ENCODE measurements at regions not wholly inside any gene's neighbourhood (a gene's known extent, or its start where the extent isn't known, plus 50 kb on each side); places are given as distances from the start of the nearest gene placed in this dataset.

GRCh38 chr11:71063129-71063528 lies 189.2 kb downstream of the SHANK2 start:
- H3K4me3 ChIP-seq, result no peak overlapping the region
- H3K27ac ChIP-seq, result no peak overlapping the region
- TF ChIP-seq, protein P1, sequence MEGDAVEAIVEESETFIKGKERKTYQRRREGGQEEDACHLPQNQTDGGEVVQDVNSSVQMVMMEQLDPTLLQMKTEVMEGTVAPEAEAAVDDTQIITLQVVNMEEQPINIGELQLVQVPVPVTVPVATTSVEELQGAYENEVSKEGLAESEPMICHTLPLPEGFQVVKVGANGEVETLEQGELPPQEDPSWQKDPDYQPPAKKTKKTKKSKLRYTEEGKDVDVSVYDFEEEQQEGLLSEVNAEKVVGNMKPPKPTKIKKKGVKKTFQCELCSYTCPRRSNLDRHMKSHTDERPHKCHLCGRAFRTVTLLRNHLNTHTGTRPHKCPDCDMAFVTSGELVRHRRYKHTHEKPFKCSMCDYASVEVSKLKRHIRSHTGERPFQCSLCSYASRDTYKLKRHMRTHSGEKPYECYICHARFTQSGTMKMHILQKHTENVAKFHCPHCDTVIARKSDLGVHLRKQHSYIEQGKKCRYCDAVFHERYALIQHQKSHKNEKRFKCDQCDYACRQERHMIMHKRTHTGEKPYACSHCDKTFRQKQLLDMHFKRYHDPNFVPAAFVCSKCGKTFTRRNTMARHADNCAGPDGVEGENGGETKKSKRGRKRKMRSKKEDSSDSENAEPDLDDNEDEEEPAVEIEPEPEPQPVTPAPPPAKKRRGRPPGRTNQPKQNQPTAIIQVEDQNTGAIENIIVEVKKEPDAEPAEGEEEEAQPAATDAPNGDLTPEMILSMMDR (IDR thresholded peaks at IDR 0.05), result no peak
- H3K4me1 ChIP-seq, result no peaks in the 10 kb centered on the region
- DNase-seq (ENCODE audit: low spot score in 2 of 2), result no peak
- H3K9me3 ChIP-seq, result no peaks in the 10 kb centered on the region
- no peaks in the 10 kb centered on the region for H3K36me3 ChIP-seq
- intact Hi-C loops (cut with DNase I), result no loop called here
- H3K27me3 ChIP-seq, result no peaks in the 10 kb centered on the region

DNA sequence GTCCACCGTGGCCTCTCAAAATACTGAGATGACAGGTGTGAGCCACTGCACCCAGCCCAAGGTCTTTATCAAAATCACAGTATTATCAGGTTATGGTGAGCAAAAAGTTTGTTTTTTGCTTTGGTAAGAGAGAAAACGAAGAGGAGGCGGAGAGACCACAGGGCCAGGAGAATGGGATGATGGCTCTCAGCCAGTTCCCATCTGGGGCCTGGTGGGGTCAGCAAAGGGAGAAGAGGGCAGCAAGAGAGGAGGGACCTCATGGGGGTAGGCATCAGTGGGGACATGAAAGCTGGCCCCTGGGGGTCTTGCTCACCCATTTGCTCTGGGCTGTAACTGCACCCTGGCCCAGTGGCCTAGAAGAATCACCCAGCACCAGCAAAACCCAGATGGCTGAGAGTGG lies 190.2 kb downstream of the SHANK2 start:
- intact Hi-C loops (cut with DNase I), result no loop called here
- H3K36me3 ChIP-seq, result no peaks in the 10 kb centered on the region
- no peak overlapping the region for H3K4me3 ChIP-seq
- no peaks in the 10 kb centered on the region for H3K27me3 ChIP-seq
- no peaks in the 10 kb centered on the region for H3K4me1 ChIP-seq
- DNase-seq (ENCODE audit: low spot score in 2 of 2), result no peak
- H3K9me3 ChIP-seq, result no peaks in the 10 kb centered on the region
- H3K27ac ChIP-seq, result no peak overlapping the region
- TF ChIP-seq, protein P1 (IDR thresholded peaks at IDR 0.05), result no peak

GRCh38 chr11:71060391-71060791 lies 192.0 kb downstream of the SHANK2 start:
- no peaks in the 10 kb centered on the region for H3K4me1 ChIP-seq
- no peaks in the 10 kb centered on the region for H3K27me3 ChIP-seq
- H3K4me3 ChIP-seq, result no peak overlapping the region
- H3K27ac ChIP-seq, result no peak overlapping the region
- intact Hi-C loops (cut with DNase I), result no loop called here
- H3K36me3 ChIP-seq, result no peaks in the 10 kb centered on the region
- TF ChIP-seq, protein P1 (IDR thresholded peaks at IDR 0.05), result no peak
- H3K9me3 ChIP-seq, result no peaks in the 10 kb centered on the region
- no peak for DNase-seq (ENCODE audit: low spot score in 2 of 2)

DNA sequence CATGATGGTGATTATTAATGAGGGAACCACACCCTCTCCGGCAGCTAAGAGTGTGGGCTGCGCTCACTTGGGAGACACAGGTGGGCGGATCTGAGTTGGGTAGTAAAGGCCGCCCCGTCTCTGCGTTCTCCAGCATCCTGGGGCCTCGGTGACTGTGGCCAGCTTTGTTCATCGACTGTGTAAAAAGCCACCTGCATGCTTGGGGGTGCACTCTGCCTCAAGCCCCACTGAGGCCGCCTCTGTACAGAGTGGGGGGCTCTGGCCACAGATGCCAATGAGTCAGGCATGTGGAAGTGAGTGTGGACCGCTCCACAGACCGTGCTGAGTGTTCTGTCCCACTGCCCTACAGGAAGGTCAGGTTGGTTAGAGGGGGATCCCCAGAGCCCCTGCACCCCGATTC lies 192.7 kb downstream of the SHANK2 start:
- intact Hi-C loops (cut with DNase I), result no loop called here
- H3K9me3 ChIP-seq, result no peaks in the 10 kb centered on the region
- TF ChIP-seq, protein P1 (IDR thresholded peaks at IDR 0.05), result no peak

GRCh38 chr11:71055925-71056324 lies 196.5 kb downstream of the SHANK2 start:
- intact Hi-C loops (cut with DNase I), result no loop called here
- no peaks in the 10 kb centered on the region for H3K36me3 ChIP-seq
- no peak overlapping the region for H3K27ac ChIP-seq
- TF ChIP-seq, protein P1 (IDR thresholded peaks at IDR 0.05), result no peak
- no peaks in the 10 kb centered on the region for H3K4me1 ChIP-seq
- H3K27me3 ChIP-seq, result no peaks in the 10 kb centered on the region
- H3K9me3 ChIP-seq, result no peaks in the 10 kb centered on the region
- H3K4me3 ChIP-seq, result no peak overlapping the region
- DNase-seq (ENCODE audit: low spot score in 2 of 2), result no peak

More for the DNA sequence above, 192.7 kb downstream of the SHANK2 start:
- Histone ChIP-seq H3K36me3 (no peaks in the 10 kb centered on the region), H3K27me3 (no peaks in the 10 kb centered on the region), H3K4me1 (no peaks in the 10 kb centered on the region), H3K4me3 (no peak overlapping the region), H3K27ac (no peak overlapping the region)
- no peak for DNase-seq (ENCODE audit: low spot score in 2 of 2)
